Epithelial cell of proximal tubule (primary cell): ENCODE measurements at regions not wholly inside any gene's neighbourhood (a gene's known extent, or its start where the extent isn't known, plus 50 kb on each side); places are given as distances from the start of the nearest gene placed in this dataset.

Source experiments
- DNase-seq: peaks from one replicate; pipeline ENCODE4 v3.0.0-alpha.2; 2011; ENCODE audit warnings: low read depth
- H3K4me3 ChIP-seq: 2 replicates; pipeline ENCODE4 v1.5.1; 2011; ENCODE audit warnings: low read depth, mild to moderate bottlenecking, low read length
- CTCF ChIP-seq: conservative IDR thresholded peaks from 2 replicates; pipeline ENCODE4 v1.5.1; 2012; ENCODE audit warnings: low read depth, mild to moderate bottlenecking, low read length

- H3K4me3 ChIP-seq: no peak overlapping the region
- DNase-seq: no peak
- no peak for TF ChIP-seq CTCF
Observed at GRCh38 chr6:131393433-131393832, 179.6 kb upstream of the ARG1 start.

GRCh38 chr6:131394768-131395432 is 178.1 kb upstream of the ARG1 start:
- no peak for TF ChIP-seq CTCF
- no peak for DNase-seq
- no peak overlapping the region for H3K4me3 ChIP-seq

GRCh38 chr6:131398176-131398575 is 174.8 kb upstream of the ARG1 start:
- no peak for TF ChIP-seq CTCF
- DNase-seq: no peak

GRCh38 chr6:131399433-131399832 is 173.6 kb upstream of the ARG1 start:
- TF ChIP-seq CTCF: no peak
- no peak for DNase-seq
- no peak overlapping the region for H3K4me3 ChIP-seq

More at GRCh38 chr6:131398176-131398575, 174.8 kb upstream of the ARG1 start:
- no peak overlapping the region for H3K4me3 ChIP-seq

GRCh38 chr6:131400054-131400778 is 172.8 kb upstream of the ARG1 start:
- TF ChIP-seq CTCF: no peak
- DNase-seq: peak; percentile 26
- no peak overlapping the region for H3K4me3 ChIP-seq

- TF ChIP-seq CTCF: no peak
- no peak for DNase-seq
- no peak overlapping the region for H3K4me3 ChIP-seq
Observed at GRCh38 chr6:131400779-131401496, 172.1 kb upstream of the ARG1 start.
